Liver (tissue), 8 donors: ENCODE measurements at regions not wholly inside any gene's neighbourhood (a gene's known extent, or its start where the extent isn't known, plus 50 kb on each side); places are given as distances from the start of the nearest gene placed in this dataset.

Experiments used
- DNase-seq: peaks from one replicate; pipeline ENCODE4 v3.0.0-alpha.2; 2017; ENCODE audit warnings: low spot score
- H3K27ac ChIP-seq, 2 donors: one replicate each; pipeline ENCODE4 v1.7.0; 2013; ENCODE audit warnings: inconsistent platforms in 2 of 2, low read length in 2 of 2, control low read depth in 1 of 2, low read depth in 1 of 2, mild to moderate bottlenecking in 1 of 2
- H3K27me3 ChIP-seq, 4 donors: one replicate each; pipeline versions ENCODE4 v1.6.1 to v1.7.0; 2013; ENCODE audit warnings: low read length in 3 of 4, inconsistent platforms in 1 of 4, mild to moderate bottlenecking in 1 of 4, moderate library complexity in 1 of 4; ENCODE audit not compliant: control insufficient read depth in 4 of 4, insufficient read depth in 4 of 4
- H3K36me3 ChIP-seq, 4 donors: one replicate each; pipeline versions ENCODE4 v1.6.1 to v1.7.0; 2013; ENCODE audit warnings: low read length in 3 of 4, mild to moderate bottlenecking in 3 of 4, low read depth in 1 of 4, moderate library complexity in 1 of 4; ENCODE audit not compliant: control insufficient read depth in 4 of 4, insufficient read depth in 3 of 4
- H3K4me1 ChIP-seq, 4 donors: one replicate each; pipeline versions ENCODE4 v1.6.1 to v1.7.0; 2013; ENCODE audit warnings: low read length in 3 of 4, mild to moderate bottlenecking in 3 of 4, moderate library complexity in 1 of 4; ENCODE audit not compliant: control insufficient read depth in 4 of 4, insufficient read depth in 4 of 4
- H3K4me3 ChIP-seq, 3 donors: one replicate each; pipeline versions ENCODE4 v1.6.1 to v1.7.0; 2013; ENCODE audit warnings: low read length in 3 of 3, control low read depth in 1 of 3, low read depth in 1 of 3, mild to moderate bottlenecking in 1 of 3
- H3K9ac ChIP-seq, 2 donors: one replicate each; pipeline ENCODE4 v1.7.0; 2013; ENCODE audit warnings: low read length in 2 of 2, mild to moderate bottlenecking in 2 of 2, moderate library complexity in 2 of 2, control low read depth in 1 of 2, low read depth in 1 of 2
- H3K9me3 ChIP-seq, 4 donors: one replicate each; pipeline versions ENCODE4 v1.6.1 to v1.7.0; 2013; ENCODE audit warnings: low read length in 3 of 4; ENCODE audit not compliant: control insufficient read depth in 4 of 4
- EGR1 ChIP-seq, 2 donors: IDR thresholded peaks; 2 replicates each; pipeline ENCODE4 v1.6.1; 2016 to 2018; ENCODE audit warnings: antibody characterized with exemption in 2 of 2, low read depth in 2 of 2
- GABPA ChIP-seq, 2 donors: IDR thresholded peaks in 1 of 2; conservative IDR thresholded peaks in 1 of 2; 2 replicates each; pipeline ENCODE4 v1.6.1; 2016; ENCODE audit warnings: antibody characterized with exemption in 2 of 2, mild to moderate bottlenecking in 1 of 2, moderate library complexity in 1 of 2
- HNF4G ChIP-seq: IDR thresholded peaks from 2 replicates; pipeline ENCODE4 v1.6.1; 2016; ENCODE audit warnings: antibody characterized with exemption
- JUND ChIP-seq, 2 donors: IDR thresholded peaks; 2 replicates each; pipeline ENCODE4 v1.6.1; 2016; ENCODE audit warnings: antibody characterized with exemption in 2 of 2
- NR2F2 ChIP-seq: IDR thresholded peaks from 2 replicates; pipeline ENCODE4 v1.6.1; 2016; ENCODE audit warnings: antibody characterized with exemption
- RAD21 ChIP-seq, 2 donors: IDR thresholded peaks; 2 replicates each; pipeline ENCODE4 v1.6.1; 2016; ENCODE audit warnings: antibody characterized with exemption in 2 of 2, mild to moderate bottlenecking in 2 of 2
- RXRA ChIP-seq, 2 donors: IDR thresholded peaks; 2 replicates each; pipeline ENCODE4 v1.6.1; 2017 to 2018; ENCODE audit warnings: antibody characterized with exemption in 2 of 2, mild to moderate bottlenecking in 1 of 2
- TAF1 ChIP-seq: conservative IDR thresholded peaks from 2 replicates; pipeline ENCODE4 v1.6.1; 2016; ENCODE audit warnings: antibody characterized with exemption, mild to moderate bottlenecking
- YY1 ChIP-seq: IDR thresholded peaks from 2 replicates; pipeline ENCODE4 v1.6.1; 2016; ENCODE audit warnings: antibody characterized with exemption, mild to moderate bottlenecking
- WGBS: extraction: QIAGEN DNeasy Blood & Tissue Kit; methylation state at CpG from one replicate; pipeline ENCODE4 v1.1.7; 2013; 5-methylcytosine and 5-hydroxymethylcytosine counted together
- TF ChIP-seq, protein P1 (sequence below): IDR thresholded peaks from 2 replicates; pipeline ENCODE4 v1.6.1; 2016; ENCODE audit warnings: antibody characterized with exemption, mild to moderate bottlenecking
- TF ChIP-seq, protein P2 (sequence below): IDR thresholded peaks from 2 replicates; pipeline ENCODE4 v1.6.1; 2016; ENCODE audit warnings: antibody characterized with exemption
- TF ChIP-seq, protein P3 (sequence below): IDR thresholded peaks from 2 replicates; pipeline ENCODE4 v1.6.1; 2016; ENCODE audit warnings: antibody characterized with exemption
- TF ChIP-seq, protein P4 (sequence below): IDR thresholded peaks from 2 replicates; pipeline ENCODE4 v1.6.1; 2016; ENCODE audit warnings: antibody characterized with exemption
- TF ChIP-seq, protein P5 (sequence below): fragments of 150-350 bp; IDR thresholded peaks from 2 replicates; pipeline ENCODE4 v1.5.1; 2017; ENCODE audit warnings: improper control_type of control experiment, low read depth, low read length; ENCODE audit not compliant: missing input control
- donor health status: healthy.
- donor health status: healthy.
- donor health status: healthy.
- donor health status: healthy.
- donor health status: healthy.

DNA sequence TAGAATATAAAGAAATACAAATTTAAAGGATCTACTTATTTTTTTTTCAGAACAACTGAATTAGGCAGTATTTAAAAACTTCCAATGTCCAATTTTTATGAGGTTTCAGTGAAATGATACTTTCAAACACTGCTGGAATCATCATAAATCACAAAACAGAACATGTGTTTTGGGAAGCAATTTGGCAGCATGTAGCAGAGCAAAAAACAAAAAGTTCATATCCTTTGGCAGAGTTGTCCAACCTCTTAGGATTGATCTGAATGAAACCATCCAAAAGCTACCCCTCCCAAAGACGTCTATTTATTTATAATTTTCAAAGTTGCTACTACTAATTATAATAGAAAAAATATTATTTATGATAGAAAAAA lies 192.4 kb upstream of the PUM3 start:
- H3K9me3 ChIP-seq, result no peaks in the 10 kb centered on the region
- TF ChIP-seq GABPA (IDR thresholded peaks at IDR 0.05 in 1 of 2, conservative IDR thresholded peaks at IDR 0.05 in 1 of 2) (no peak), JUND (IDR thresholded peaks at IDR 0.05) (no peak)
- no peaks in the 10 kb centered on the region for H3K4me1 ChIP-seq
- H3K36me3 ChIP-seq, result no peaks in the 10 kb centered on the region
- no peak overlapping the region for H3K9ac ChIP-seq
- no peak overlapping the region for H3K27ac ChIP-seq
- 49% methylated on average over 1 of the region's 1 CpG for WGBS
- no peaks in the 10 kb centered on the region for H3K27me3 ChIP-seq
- no peak overlapping the region for H3K4me3 ChIP-seq
- no peak for DNase-seq

DNA sequence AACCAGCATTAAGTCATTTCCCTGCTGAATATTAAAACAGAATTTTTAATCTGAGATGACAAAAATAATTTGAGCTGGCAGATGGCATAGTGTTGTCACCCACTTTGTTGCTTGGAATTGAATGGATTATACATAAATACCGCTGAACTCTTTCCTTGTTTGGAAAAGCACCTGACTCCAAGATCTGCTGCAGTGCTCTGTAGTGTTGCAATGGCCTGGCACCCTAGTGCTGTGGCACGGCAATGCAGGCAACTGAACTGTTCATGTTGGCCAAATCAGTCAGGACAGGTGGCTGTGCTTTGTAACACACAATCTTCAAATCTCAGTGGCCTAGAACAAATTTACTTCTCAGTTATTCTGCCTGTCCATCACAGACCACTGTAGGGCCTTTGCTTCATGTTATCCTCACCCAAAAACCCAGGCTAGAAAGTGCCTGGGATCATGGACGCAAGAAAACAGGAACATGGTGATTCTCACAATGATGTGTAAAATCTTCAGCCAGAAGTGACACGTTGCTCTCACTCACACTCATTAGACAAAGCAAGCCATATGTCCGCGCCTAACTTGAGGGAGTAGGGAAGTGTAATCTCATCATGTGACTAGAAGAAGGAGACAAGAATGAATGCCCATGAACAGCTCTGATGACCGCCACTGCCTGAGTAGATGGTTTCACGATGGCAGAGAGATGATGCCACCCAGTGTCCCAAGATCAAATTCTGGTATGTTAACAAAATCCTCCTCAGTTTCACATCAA lies 191.9 kb upstream of the PUM3 start:
- no peaks in the 10 kb centered on the region for H3K9me3 ChIP-seq
- no peak for DNase-seq
- no peaks in the 10 kb centered on the region for H3K27me3 ChIP-seq
- no peak overlapping the region for H3K27ac ChIP-seq
- H3K4me3 ChIP-seq, result no peak overlapping the region
- H3K4me1 ChIP-seq, result no peaks in the 10 kb centered on the region
- H3K9ac ChIP-seq, result no peak overlapping the region
- no peaks in the 10 kb centered on the region for H3K36me3 ChIP-seq
- TF ChIP-seq RXRA (IDR thresholded peaks at IDR 0.05), result no peak
- TF ChIP-seq, protein P1, sequence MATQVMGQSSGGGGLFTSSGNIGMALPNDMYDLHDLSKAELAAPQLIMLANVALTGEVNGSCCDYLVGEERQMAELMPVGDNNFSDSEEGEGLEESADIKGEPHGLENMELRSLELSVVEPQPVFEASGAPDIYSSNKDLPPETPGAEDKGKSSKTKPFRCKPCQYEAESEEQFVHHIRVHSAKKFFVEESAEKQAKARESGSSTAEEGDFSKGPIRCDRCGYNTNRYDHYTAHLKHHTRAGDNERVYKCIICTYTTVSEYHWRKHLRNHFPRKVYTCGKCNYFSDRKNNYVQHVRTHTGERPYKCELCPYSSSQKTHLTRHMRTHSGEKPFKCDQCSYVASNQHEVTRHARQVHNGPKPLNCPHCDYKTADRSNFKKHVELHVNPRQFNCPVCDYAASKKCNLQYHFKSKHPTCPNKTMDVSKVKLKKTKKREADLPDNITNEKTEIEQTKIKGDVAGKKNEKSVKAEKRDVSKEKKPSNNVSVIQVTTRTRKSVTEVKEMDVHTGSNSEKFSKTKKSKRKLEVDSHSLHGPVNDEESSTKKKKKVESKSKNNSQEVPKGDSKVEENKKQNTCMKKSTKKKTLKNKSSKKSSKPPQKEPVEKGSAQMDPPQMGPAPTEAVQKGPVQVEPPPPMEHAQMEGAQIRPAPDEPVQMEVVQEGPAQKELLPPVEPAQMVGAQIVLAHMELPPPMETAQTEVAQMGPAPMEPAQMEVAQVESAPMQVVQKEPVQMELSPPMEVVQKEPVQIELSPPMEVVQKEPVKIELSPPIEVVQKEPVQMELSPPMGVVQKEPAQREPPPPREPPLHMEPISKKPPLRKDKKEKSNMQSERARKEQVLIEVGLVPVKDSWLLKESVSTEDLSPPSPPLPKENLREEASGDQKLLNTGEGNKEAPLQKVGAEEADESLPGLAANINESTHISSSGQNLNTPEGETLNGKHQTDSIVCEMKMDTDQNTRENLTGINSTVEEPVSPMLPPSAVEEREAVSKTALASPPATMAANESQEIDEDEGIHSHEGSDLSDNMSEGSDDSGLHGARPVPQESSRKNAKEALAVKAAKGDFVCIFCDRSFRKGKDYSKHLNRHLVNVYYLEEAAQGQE, result no peak
- no peak for TF ChIP-seq NR2F2
- no peak for TF ChIP-seq RAD21 (IDR thresholded peaks at IDR 0.05)
- TF ChIP-seq, protein P2, sequence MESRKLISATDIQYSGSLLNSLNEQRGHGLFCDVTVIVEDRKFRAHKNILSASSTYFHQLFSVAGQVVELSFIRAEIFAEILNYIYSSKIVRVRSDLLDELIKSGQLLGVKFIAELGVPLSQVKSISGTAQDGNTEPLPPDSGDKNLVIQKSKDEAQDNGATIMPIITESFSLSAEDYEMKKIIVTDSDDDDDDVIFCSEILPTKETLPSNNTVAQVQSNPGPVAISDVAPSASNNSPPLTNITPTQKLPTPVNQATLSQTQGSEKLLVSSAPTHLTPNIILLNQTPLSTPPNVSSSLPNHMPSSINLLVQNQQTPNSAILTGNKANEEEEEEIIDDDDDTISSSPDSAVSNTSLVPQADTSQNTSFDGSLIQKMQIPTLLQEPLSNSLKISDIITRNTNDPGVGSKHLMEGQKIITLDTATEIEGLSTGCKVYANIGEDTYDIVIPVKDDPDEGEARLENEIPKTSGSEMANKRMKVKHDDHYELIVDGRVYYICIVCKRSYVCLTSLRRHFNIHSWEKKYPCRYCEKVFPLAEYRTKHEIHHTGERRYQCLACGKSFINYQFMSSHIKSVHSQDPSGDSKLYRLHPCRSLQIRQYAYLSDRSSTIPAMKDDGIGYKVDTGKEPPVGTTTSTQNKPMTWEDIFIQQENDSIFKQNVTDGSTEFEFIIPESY, result no peak
- no peak for TF ChIP-seq EGR1 (IDR thresholded peaks at IDR 0.05; ENCODE audit: low read depth in 2 of 2)
- TF ChIP-seq HNF4G, result no peak
- no peak for TF ChIP-seq JUND (IDR thresholded peaks at IDR 0.05)
- TF ChIP-seq, protein P3, sequence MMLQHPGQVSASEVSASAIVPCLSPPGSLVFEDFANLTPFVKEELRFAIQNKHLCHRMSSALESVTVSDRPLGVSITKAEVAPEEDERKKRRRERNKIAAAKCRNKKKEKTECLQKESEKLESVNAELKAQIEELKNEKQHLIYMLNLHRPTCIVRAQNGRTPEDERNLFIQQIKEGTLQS, result no peak
- TF ChIP-seq TAF1, result no peak
- TF ChIP-seq, protein P4, sequence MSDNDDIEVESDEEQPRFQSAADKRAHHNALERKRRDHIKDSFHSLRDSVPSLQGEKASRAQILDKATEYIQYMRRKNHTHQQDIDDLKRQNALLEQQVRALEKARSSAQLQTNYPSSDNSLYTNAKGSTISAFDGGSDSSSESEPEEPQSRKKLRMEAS, result no peak
- TF ChIP-seq YY1, result no peak
- TF ChIP-seq, protein P5, sequence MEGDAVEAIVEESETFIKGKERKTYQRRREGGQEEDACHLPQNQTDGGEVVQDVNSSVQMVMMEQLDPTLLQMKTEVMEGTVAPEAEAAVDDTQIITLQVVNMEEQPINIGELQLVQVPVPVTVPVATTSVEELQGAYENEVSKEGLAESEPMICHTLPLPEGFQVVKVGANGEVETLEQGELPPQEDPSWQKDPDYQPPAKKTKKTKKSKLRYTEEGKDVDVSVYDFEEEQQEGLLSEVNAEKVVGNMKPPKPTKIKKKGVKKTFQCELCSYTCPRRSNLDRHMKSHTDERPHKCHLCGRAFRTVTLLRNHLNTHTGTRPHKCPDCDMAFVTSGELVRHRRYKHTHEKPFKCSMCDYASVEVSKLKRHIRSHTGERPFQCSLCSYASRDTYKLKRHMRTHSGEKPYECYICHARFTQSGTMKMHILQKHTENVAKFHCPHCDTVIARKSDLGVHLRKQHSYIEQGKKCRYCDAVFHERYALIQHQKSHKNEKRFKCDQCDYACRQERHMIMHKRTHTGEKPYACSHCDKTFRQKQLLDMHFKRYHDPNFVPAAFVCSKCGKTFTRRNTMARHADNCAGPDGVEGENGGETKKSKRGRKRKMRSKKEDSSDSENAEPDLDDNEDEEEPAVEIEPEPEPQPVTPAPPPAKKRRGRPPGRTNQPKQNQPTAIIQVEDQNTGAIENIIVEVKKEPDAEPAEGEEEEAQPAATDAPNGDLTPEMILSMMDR, result no peak
- no peak for TF ChIP-seq GABPA (IDR thresholded peaks at IDR 0.05 in 1 of 2, conservative IDR thresholded peaks at IDR 0.05 in 1 of 2)
- 82% methylated on average over 8 of the region's 8 CpGs for WGBS
